SK-N-SH (cell line): ENCODE measurements at regions not wholly inside any gene's neighbourhood (a gene's known extent, or its start where the extent isn't known, plus 50 kb on each side); places are given as distances from the start of the nearest gene placed in this dataset.

ENCODE experiments used
- CTCF ChIA-PET: fragments of 300-600, 350-600 bp; formaldehyde crosslinking; extraction: SDS; loops from one replicate; lab custom pipeline; 2021; lab: Yijun Ruan, JAX
- POLR2A ChIA-PET: fragments of 350-600 bp; sonication (Branson Sonifier 250); formaldehyde crosslinking; extraction: SDS; loops from one replicate; lab custom pipeline; 2020; ENCODE audit warnings: antibody characterized with exemption, inconsistent platforms; lab: Yijun Ruan, JAX
- DNase-seq: peaks from one replicate; pipeline ENCODE4 v3.0.0; 2012
- H2AFZ ChIP-seq: fragments of 200-600 bp; sonication (generic); 2 replicates; pipeline ENCODE4 v1.8.1; 2016; ENCODE audit warnings: antibody characterized with exemption, mild to moderate bottlenecking, low read depth
- H3F3A ChIP-seq: fragments of 200-600 bp; sonication (generic); replicated peaks from 2 replicates; pipeline ENCODE3; 2016; ENCODE audit warnings: antibody characterized with exemption, mild to moderate bottlenecking; ENCODE audit not compliant: insufficient read depth
- H3K27ac ChIP-seq, 2 experiments: fragments of 200-500 bp in 1 of 2; fragments of 200-600 bp in 1 of 2; sonication (Bioruptor generic) in 1 of 2; sonication (generic), shearing (Covaris generic) in 1 of 2; 2 replicates each; pipeline versions ENCODE4 v1.5.1 to v1.6.1; 2014 to 2016; ENCODE audit warnings: low read depth in 2 of 2, inconsistent platforms in 1 of 2, low read length in 1 of 2, mild to moderate bottlenecking in 1 of 2, mixed read lengths in 1 of 2
- H3K27me3 ChIP-seq: fragments of 200-600 bp; sonication (generic), shearing (Covaris generic); 2 replicates; pipeline ENCODE4 v1.6.1; 2016; ENCODE audit warnings: mixed run types; ENCODE audit not compliant: insufficient read depth
- H3K36me3 ChIP-seq, 2 experiments: fragments of 200-500 bp in 1 of 2; fragments of 200-600 bp in 1 of 2; sonication (Bioruptor generic) in 1 of 2; sonication (generic) in 1 of 2; replicated peaks in 1 of 2; 2 replicates each; pipeline versions ENCODE3 to v1.5.1; 2014 to 2016; ENCODE audit warnings: low read length in 1 of 2, mild to moderate bottlenecking in 1 of 2; ENCODE audit not compliant: insufficient read depth in 2 of 2, control insufficient read depth in 1 of 2
- H3K4me1 ChIP-seq, 2 experiments: fragments of 200-500 bp in 1 of 2; fragments of 200-600 bp in 1 of 2; sonication (Bioruptor generic) in 1 of 2; sonication (generic), shearing (Covaris generic) in 1 of 2; 2 replicates each; pipeline versions ENCODE4 v1.5.1 to v1.6.1; 2014 to 2016; ENCODE audit warnings: low read depth in 1 of 2, low read length in 1 of 2, mixed run types in 1 of 2; ENCODE audit not compliant: insufficient read depth in 2 of 2, control insufficient read depth in 1 of 2
- H3K4me2 ChIP-seq: fragments of 200-600 bp; sonication (generic), shearing (Covaris generic); 2 replicates; pipeline ENCODE4 v1.6.1; 2017; ENCODE audit warnings: mixed run types
- H3K4me3 ChIP-seq, 2 experiments: fragments of 200-500 bp in 1 of 2; fragments of 200-600 bp in 1 of 2; sonication (Bioruptor generic) in 1 of 2; sonication (generic), shearing (Covaris generic) in 1 of 2; 2 replicates each; pipeline versions ENCODE4 v1.5.1 to v1.8.1; 2014 to 2016; ENCODE audit warnings: low read depth in 2 of 2, inconsistent platforms in 1 of 2, low read length in 1 of 2, mild to moderate bottlenecking in 1 of 2, mixed read lengths in 1 of 2, moderate library complexity in 1 of 2
- H3K79me2 ChIP-seq: fragments of 200-600 bp; sonication (generic); 2 replicates; pipeline ENCODE4 v1.8.1; 2017; ENCODE audit warnings: mild to moderate bottlenecking; ENCODE audit not compliant: insufficient read depth
- H3K9ac ChIP-seq: fragments of 200-600 bp; sonication (generic); 2 replicates; pipeline ENCODE4 v1.6.1; 2017; ENCODE audit warnings: mixed run types
- H3K9me2 ChIP-seq: fragments of 200-600 bp; sonication (generic); 2 replicates; pipeline ENCODE4 v1.6.1; 2017; ENCODE audit warnings: mixed run types
- H3K9me3 ChIP-seq: fragments of 200-600 bp; sonication (generic); 2 replicates; pipeline ENCODE4 v1.6.1; 2017; ENCODE audit warnings: mixed run types, mild to moderate bottlenecking, moderate library complexity
- H4K20me1 ChIP-seq: fragments of 200-600 bp; sonication (generic); 2 replicates; pipeline ENCODE4 v1.6.1; 2017; ENCODE audit warnings: mild to moderate bottlenecking, mixed run types; ENCODE audit not compliant: insufficient read depth
- ELF1 ChIP-seq: IDR thresholded peaks from 2 replicates; pipeline ENCODE4 v1.4.0; 2012
- FOSL2 ChIP-seq: IDR thresholded peaks from 2 replicates; pipeline ENCODE4 v1.4.0; 2012; ENCODE audit warnings: low read depth, mild to moderate bottlenecking, moderate library complexity, borderline replicate concordance
- FOXJ3 ChIP-seq: sonication (generic); formaldehyde crosslinking; IDR thresholded peaks from 2 replicates; pipeline ENCODE4 v1.5.1; 2020; ENCODE audit warnings: mild to moderate bottlenecking, missing genetic modification reagents
- FOXM1 ChIP-seq: IDR thresholded peaks from 2 replicates; pipeline ENCODE4 v1.4.0; 2012; ENCODE audit warnings: low read depth, mild to moderate bottlenecking
- GABPA ChIP-seq: IDR thresholded peaks from 2 replicates; pipeline ENCODE4 v1.4.0; 2012; ENCODE audit warnings: low read depth, mild to moderate bottlenecking
- GATA2 ChIP-seq: sonication (generic); formaldehyde crosslinking; IDR thresholded peaks from 2 replicates; pipeline ENCODE4 v1.5.0; 2020; ENCODE audit warnings: mild to moderate bottlenecking, missing genetic modification reagents
- MEF2A ChIP-seq: IDR thresholded peaks from 2 replicates; pipeline ENCODE4 v1.4.0; 2012; ENCODE audit warnings: low read depth, borderline replicate concordance
- MXI1 ChIP-seq: IDR thresholded peaks from 2 replicates; pipeline ENCODE4 v1.6.1; 2012; ENCODE audit warnings: mild to moderate bottlenecking, low read depth, low read length, improper control_type of control experiment
- NFIC ChIP-seq: IDR thresholded peaks from 2 replicates; pipeline ENCODE4 v1.4.0; 2012; ENCODE audit warnings: borderline replicate concordance
- RAD21 ChIP-seq: IDR thresholded peaks from 2 replicates; pipeline ENCODE4 v1.6.1; 2012; ENCODE audit warnings: mild to moderate bottlenecking, low read length
- RCOR1 ChIP-seq: fragments of 150-350 bp; IDR thresholded peaks from 2 replicates; pipeline ENCODE4 v1.6.1; 2017; ENCODE audit warnings: antibody characterized with exemption, low read length
- REST ChIP-seq: IDR thresholded peaks from 2 replicates; pipeline ENCODE4 v1.6.1; 2012; ENCODE audit warnings: mild to moderate bottlenecking, low read depth, low read length, moderate library complexity
- RFX5 ChIP-seq: IDR thresholded peaks from 2 replicates; pipeline ENCODE4 v1.6.1; 2012; ENCODE audit warnings: mild to moderate bottlenecking, improper control_type of control experiment, low read length
- SIN3A ChIP-seq: IDR thresholded peaks from 2 replicates; pipeline ENCODE4 v1.6.1; 2012; ENCODE audit warnings: low read depth, mild to moderate bottlenecking, low read length, moderate library complexity, borderline replicate concordance
- SMC3 ChIP-seq: IDR thresholded peaks from 2 replicates; pipeline ENCODE4 v1.6.1; 2012; ENCODE audit warnings: low read depth, low read length, improper control_type of control experiment
- TAF1 ChIP-seq: IDR thresholded peaks from 2 replicates; pipeline ENCODE4 v1.6.1; 2012; ENCODE audit warnings: low read depth, mild to moderate bottlenecking, low read length, moderate library complexity, borderline replicate concordance
- TEAD4 ChIP-seq: IDR thresholded peaks from 2 replicates; pipeline ENCODE4 v1.4.0; 2012; ENCODE audit warnings: mild to moderate bottlenecking, borderline replicate concordance; ENCODE audit not compliant: insufficient read depth
- WGBS: methylation state at CpG from one replicate; pipeline ENCODE4 v1.1.6; 2017; ENCODE audit warnings: low lambda C conversion rate; 5-methylcytosine and 5-hydroxymethylcytosine counted together
- TF ChIP-seq, protein P1 (sequence below): fragments of 150-350 bp; IDR thresholded peaks from 2 replicates; pipeline ENCODE4 v1.6.1; 2016; ENCODE audit warnings: mild to moderate bottlenecking, low read depth, low read length
- TF ChIP-seq, protein P2 (sequence below): IDR thresholded peaks from 2 replicates; pipeline ENCODE4; 2012

GRCh38 chr7:25966469-25966868, 185.5 kb upstream of the NFE2L3 start:
- TF ChIP-seq MEF2A: no peak
- TF ChIP-seq FOXJ3: no peak
- TF ChIP-seq, protein P1, sequence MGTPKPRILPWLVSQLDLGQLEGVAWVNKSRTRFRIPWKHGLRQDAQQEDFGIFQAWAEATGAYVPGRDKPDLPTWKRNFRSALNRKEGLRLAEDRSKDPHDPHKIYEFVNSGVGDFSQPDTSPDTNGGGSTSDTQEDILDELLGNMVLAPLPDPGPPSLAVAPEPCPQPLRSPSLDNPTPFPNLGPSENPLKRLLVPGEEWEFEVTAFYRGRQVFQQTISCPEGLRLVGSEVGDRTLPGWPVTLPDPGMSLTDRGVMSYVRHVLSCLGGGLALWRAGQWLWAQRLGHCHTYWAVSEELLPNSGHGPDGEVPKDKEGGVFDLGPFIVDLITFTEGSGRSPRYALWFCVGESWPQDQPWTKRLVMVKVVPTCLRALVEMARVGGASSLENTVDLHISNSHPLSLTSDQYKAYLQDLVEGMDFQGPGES: no peak
- no peak for TF ChIP-seq GABPA
- no peak for TF ChIP-seq RFX5
- no peak for TF ChIP-seq ELF1
- no peak for TF ChIP-seq TEAD4
- TF ChIP-seq SMC3: no peak
- TF ChIP-seq, all 33 proteins: peak for 0
- DNase-seq: no peak
- H3K4me2 ChIP-seq: no peak overlapping the region
- H3K9ac ChIP-seq: no peak overlapping the region
- peaks cover 6% of the 10 kb centered on the region; the same call in 1 of the 2 replicates for H3K27me3 ChIP-seq
- H3K27ac ChIP-seq: no peak overlapping the region
- no peak overlapping the region for H3K4me3 ChIP-seq
- ChIA-PET CTCF (interaction anchor here (0.7 kb wide), 1 partner anchor 13 kb away, joined by 3 read pairs; no protein-coding TSS in a partner anchor), POLR2A (no interaction called here)
- H3K9me2 ChIP-seq: 0 out of 2 replicates have a peak, but pooled peaks cover 6% of the 10 kb centered on the region
- H3F3A ChIP-seq: no peaks in the 10 kb centered on the region
- H3K79me2 ChIP-seq: no peaks in the 10 kb centered on the region
- H4K20me1 ChIP-seq: no peaks in the 10 kb centered on the region
- no peaks in the 10 kb centered on the region for H3K36me3 ChIP-seq
- no peaks in the 10 kb centered on the region for H3K4me1 ChIP-seq
- no peak overlapping the region for H2AFZ ChIP-seq
- H3K9me3 ChIP-seq: no peaks in the 10 kb centered on the region

- H3K79me2 ChIP-seq: no peaks in the 10 kb centered on the region
- POLR2A ChIA-PET: no interaction called here
- H3K27ac ChIP-seq: no peak overlapping the region
- no peak overlapping the region for H3K9ac ChIP-seq
- no peak for DNase-seq
- WGBS: 25% methylated on average over 4 of the region's 4 CpGs
- TF ChIP-seq FOXM1 (no peak), FOSL2 (no peak), TAF1 (no peak), SIN3A (no peak), GATA2 (CRISPR knock-in tag) (no peak), REST (no peak), MXI1 (no peak), ELF1 (no peak), MEF2A (no peak), RAD21 (no peak), NFIC (no peak), RCOR1 (no peak)
- TF ChIP-seq, protein P2, sequence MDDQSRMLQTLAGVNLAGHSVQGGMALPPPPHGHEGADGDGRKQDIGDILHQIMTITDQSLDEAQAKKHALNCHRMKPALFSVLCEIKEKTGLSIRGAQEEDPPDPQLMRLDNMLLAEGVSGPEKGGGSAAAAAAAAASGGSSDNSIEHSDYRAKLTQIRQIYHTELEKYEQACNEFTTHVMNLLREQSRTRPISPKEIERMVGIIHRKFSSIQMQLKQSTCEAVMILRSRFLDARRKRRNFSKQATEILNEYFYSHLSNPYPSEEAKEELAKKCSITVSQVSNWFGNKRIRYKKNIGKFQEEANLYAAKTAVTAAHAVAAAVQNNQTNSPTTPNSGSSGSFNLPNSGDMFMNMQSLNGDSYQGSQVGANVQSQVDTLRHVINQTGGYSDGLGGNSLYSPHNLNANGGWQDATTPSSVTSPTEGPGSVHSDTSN: no peak
- TF ChIP-seq, protein P1: no peak
- no peak overlapping the region for H2AFZ ChIP-seq
- H3K4me2 ChIP-seq: no peak overlapping the region
- peaks cover 6% of the 10 kb centered on the region; the same call in 1 of the 2 replicates for H3K27me3 ChIP-seq
- CTCF ChIA-PET: interaction anchor here (0.8 to 1.3 kb wide), 2 partner anchors 10 to 75 kb away, joined by 3 to 4 read pairs; no protein-coding TSS in a partner anchor
- no peaks in the 10 kb centered on the region for H3F3A ChIP-seq
- H3K9me3 ChIP-seq: no peaks in the 10 kb centered on the region
- no peaks in the 10 kb centered on the region for H3K4me1 ChIP-seq
- no peaks in the 10 kb centered on the region for H3K9me2 ChIP-seq
- no peak overlapping the region for H3K4me3 ChIP-seq
- no peaks in the 10 kb centered on the region for H3K36me3 ChIP-seq
- no peaks in the 10 kb centered on the region for H4K20me1 ChIP-seq
Measured at GRCh38 chr7:25967278-25968204, 184.5 kb upstream of the NFE2L3 start.
